Fibroblast of lung (primary cell): ENCODE measurements at regions not wholly inside any gene's neighbourhood (a gene's known extent, or its start where the extent isn't known, plus 50 kb on each side); places are given as distances from the start of the nearest gene placed in this dataset.

Experiments
- DNase-seq, 2 donors: peaks; one replicate each; pipeline versions ENCODE4 v3.0.0 to v3.0.0-alpha.2; 2010; ENCODE audit warnings: low read depth in 2 of 2
- H2AFZ ChIP-seq: 2 replicates; pipeline ENCODE4 v1.5.1; 2012; ENCODE audit warnings: low read length, control low read depth, inconsistent platforms
- H3K27ac ChIP-seq: 2 replicates; pipeline ENCODE4 v1.5.1; 2011; ENCODE audit warnings: low read length, control low read depth; ENCODE audit not compliant: insufficient read depth
- H3K27me3 ChIP-seq: 2 replicates; pipeline ENCODE4 v1.5.1; 2011; ENCODE audit warnings: mild to moderate bottlenecking, low read length; ENCODE audit not compliant: control insufficient read depth, insufficient read depth
- H3K36me3 ChIP-seq: 2 replicates; pipeline ENCODE4 v1.5.1; 2011; ENCODE audit warnings: low read length; ENCODE audit not compliant: control insufficient read depth, insufficient read depth
- H3K4me1 ChIP-seq: 2 replicates; pipeline ENCODE4 v1.5.1; 2011; ENCODE audit warnings: low read length; ENCODE audit not compliant: control insufficient read depth, insufficient read depth; ENCODE audit errors: extremely low read depth
- H3K4me2 ChIP-seq: 2 replicates; pipeline ENCODE4 v1.5.1; 2011; ENCODE audit warnings: low read length, control low read depth; ENCODE audit not compliant: insufficient read depth; ENCODE audit errors: extremely low read depth
- H3K4me3 ChIP-seq, 4 experiments: fragments of 200-600 bp in 1 of 4; sonication (generic) in 1 of 4; replicated peaks in 1 of 4; 2 replicates each; pipeline ENCODE4 v1.5.1; 2011 to 2016; ENCODE audit warnings: low read length in 4 of 4, low read depth in 3 of 4, mild to moderate bottlenecking in 3 of 4, control low read depth in 2 of 4, inconsistent platforms in 1 of 4, mixed read lengths in 1 of 4; ENCODE audit not compliant: insufficient read depth in 1 of 4; ENCODE audit errors: control extremely low read depth in 1 of 4
- H3K79me2 ChIP-seq: 2 replicates; pipeline ENCODE4 v1.5.1; 2012; ENCODE audit warnings: mild to moderate bottlenecking, low read length, inconsistent platforms; ENCODE audit not compliant: control insufficient read depth, insufficient read depth
- H3K9ac ChIP-seq: 2 replicates; pipeline ENCODE4 v1.5.1; 2011; ENCODE audit warnings: mild to moderate bottlenecking, low read length, control low read depth; ENCODE audit not compliant: insufficient read depth
- H3K9me3 ChIP-seq: 2 replicates; pipeline ENCODE4 v1.5.1; 2012; ENCODE audit warnings: low read depth, low read length; ENCODE audit not compliant: control insufficient read depth, insufficient read depth
- H4K20me1 ChIP-seq: 2 replicates; pipeline ENCODE4 v1.5.1; 2011; ENCODE audit warnings: low read length; ENCODE audit not compliant: control insufficient read depth, insufficient read depth; ENCODE audit errors: extremely low read depth
- CTCF ChIP-seq, 2 donors: IDR thresholded peaks in 1 of 2; conservative IDR thresholded peaks in 1 of 2; 1 replicate in 1 of 2; 2 replicates in 1 of 2; pipeline ENCODE4 v1.5.1; 2011 to 2012; ENCODE audit warnings: low read length in 2 of 2, control low read depth in 1 of 2, inconsistent platforms in 1 of 2, low read depth in 1 of 2, mild to moderate bottlenecking in 1 of 2
- EZH2 ChIP-seq: IDR thresholded peaks from 2 replicates; pipeline ENCODE4 v1.5.1; 2012; ENCODE audit warnings: low read length, control low read depth, mild to moderate bottlenecking; ENCODE audit errors: missing control alignments

GRCh38 chr22:48715511-48715910, 1112.2 kb downstream of the BRD1 start:
- Histone ChIP-seq H3K4me1 (no peaks in the 10 kb centered on the region), H3K4me2 (no peak overlapping the region), H3K9me3 (no peaks in the 10 kb centered on the region), H4K20me1 (no peaks in the 10 kb centered on the region), H3K36me3 (no peaks in the 10 kb centered on the region), H3K4me3 (no peak overlapping the region), H3K79me2 (no peaks in the 10 kb centered on the region), H3K27ac (no peak overlapping the region), H3K27me3 (no peaks in the 10 kb centered on the region), H3K9ac (no peak overlapping the region), H2AFZ (no peak overlapping the region)
- no peak for DNase-seq
- TF ChIP-seq CTCF (conservative IDR thresholded peaks at IDR 0.05 in 1 of 2, IDR thresholded peaks at IDR 0.05 in 1 of 2; ENCODE audit: low read depth in 1 of 2, low read length in 2 of 2) (no peak), EZH2 (no peak)

- no peak overlapping the region for H3K27ac ChIP-seq
- H3K79me2 ChIP-seq, result no peaks in the 10 kb centered on the region
- no peak overlapping the region for H3K4me3 ChIP-seq
- no peak overlapping the region for H3K9ac ChIP-seq
- no peaks in the 10 kb centered on the region for H3K27me3 ChIP-seq
- no peaks in the 10 kb centered on the region for H4K20me1 ChIP-seq
- no peak overlapping the region for H3K4me2 ChIP-seq
- H3K36me3 ChIP-seq, result no peaks in the 10 kb centered on the region
- no peak overlapping the region for H2AFZ ChIP-seq
- DNase-seq, result no peak
- TF ChIP-seq CTCF (conservative IDR thresholded peaks at IDR 0.05 in 1 of 2, IDR thresholded peaks at IDR 0.05 in 1 of 2; ENCODE audit: low read depth in 1 of 2, low read length in 2 of 2) (no peak), EZH2 (no peak)
- H3K9me3 ChIP-seq, result no peaks in the 10 kb centered on the region
- H3K4me1 ChIP-seq, result no peaks in the 10 kb centered on the region
Observed at GRCh38 chr22:48714231-48714630, 1113.4 kb downstream of the BRD1 start.

- no peaks in the 10 kb centered on the region for H3K36me3 ChIP-seq
- DNase-seq, result peak in 1 of 2 donors; percentile 19
- H2AFZ ChIP-seq, result no peak overlapping the region
- TF ChIP-seq EZH2 (no peak), CTCF (conservative IDR thresholded peaks at IDR 0.05 in 1 of 2, IDR thresholded peaks at IDR 0.05 in 1 of 2; ENCODE audit: low read depth in 1 of 2, low read length in 2 of 2) (no peak)
- no peaks in the 10 kb centered on the region for H3K9me3 ChIP-seq
- no peaks in the 10 kb centered on the region for H4K20me1 ChIP-seq
- no peak overlapping the region for H3K9ac ChIP-seq
- no peak overlapping the region for H3K4me2 ChIP-seq
- H3K27ac ChIP-seq, result no peak overlapping the region
- no peaks in the 10 kb centered on the region for H3K27me3 ChIP-seq
- no peak overlapping the region for H3K4me3 ChIP-seq
- no peaks in the 10 kb centered on the region for H3K4me1 ChIP-seq
- no peaks in the 10 kb centered on the region for H3K79me2 ChIP-seq
Observed at GRCh38 chr22:48713272-48714205, 1114.1 kb downstream of the BRD1 start.
